ENCODE measurements at regions not wholly inside any gene's neighbourhood (a gene's known extent, or its start where the extent isn't known, plus 50 kb on each side); places are given as distances from the start of the nearest gene placed in this dataset.

GRCh38 chr2:150091846-150092245 lies 395.6 kb downstream of the RND3 start:
- no peak overlapping the region for H3K4me3 ChIP-seq (ENCODE audit: low read length)
- H3K27ac ChIP-seq (ENCODE audit: low read length) = no peak overlapping the region
- no peak overlapping the region for H3K9ac ChIP-seq (ENCODE audit: low read length)
- TF ChIP-seq EZH2phosphoT487 (IDR thresholded peaks at IDR 0.05; ENCODE audit: low read depth) = no peak
- H3K9me3 ChIP-seq (ENCODE audit: insufficient read depth, low read length) = no peaks in the 10 kb centered on the region
- no peaks in the 10 kb centered on the region for H3K4me1 ChIP-seq (ENCODE audit: low read length)
- no peaks in the 10 kb centered on the region for H4K20me1 ChIP-seq (ENCODE audit: insufficient read depth, low read length)
- no peaks in the 10 kb centered on the region for H3K36me3 ChIP-seq (replicated peaks; ENCODE audit: low read depth, low read length)
- no peak overlapping the region for H2AFZ ChIP-seq (ENCODE audit: low read depth, low read length)
- H3K79me2 ChIP-seq (ENCODE audit: low read length) = no peaks in the 10 kb centered on the region
- H3K27me3 ChIP-seq (ENCODE audit: low read depth, low read length) = no peaks in the 10 kb centered on the region
- no peak overlapping the region for H3K4me2 ChIP-seq (ENCODE audit: low read length)

GRCh38 chr2:150090031-150090430 lies 397.4 kb downstream of the RND3 start:
- Histone ChIP-seq H3K27ac (ENCODE audit: low read length) (no peak overlapping the region), H3K4me1 (ENCODE audit: low read length) (no peaks in the 10 kb centered on the region), H3K4me2 (ENCODE audit: low read length) (no peak overlapping the region), H3K36me3 (replicated peaks; ENCODE audit: low read depth, low read length) (no peaks in the 10 kb centered on the region), H3K9ac (ENCODE audit: low read length) (no peak overlapping the region), H3K79me2 (ENCODE audit: low read length) (no peaks in the 10 kb centered on the region), H3K9me3 (ENCODE audit: insufficient read depth, low read length) (no peaks in the 10 kb centered on the region), H2AFZ (ENCODE audit: low read depth, low read length) (no peak overlapping the region), H4K20me1 (ENCODE audit: insufficient read depth, low read length) (no peaks in the 10 kb centered on the region), H3K4me3 (ENCODE audit: low read length) (no peak overlapping the region), H3K27me3 (ENCODE audit: low read depth, low read length) (no peaks in the 10 kb centered on the region)
- TF ChIP-seq EZH2phosphoT487 (IDR thresholded peaks at IDR 0.05; ENCODE audit: low read depth) (no peak), CTCF (IDR thresholded peaks at IDR 0.05; ENCODE audit: low read depth, low read length) (no peak)

GRCh38 chr2:150088538-150088937 lies 398.9 kb downstream of the RND3 start:
- H3K4me1 ChIP-seq (ENCODE audit: low read length) = no peaks in the 10 kb centered on the region
- H3K9ac ChIP-seq (ENCODE audit: low read length) = no peak overlapping the region
- no peaks in the 10 kb centered on the region for H4K20me1 ChIP-seq (ENCODE audit: insufficient read depth, low read length)
- no peak overlapping the region for H3K27ac ChIP-seq (ENCODE audit: low read length)
- no peaks in the 10 kb centered on the region for H3K27me3 ChIP-seq (ENCODE audit: low read depth, low read length)
- no peaks in the 10 kb centered on the region for H3K36me3 ChIP-seq (replicated peaks; ENCODE audit: low read depth, low read length)
- no peaks in the 10 kb centered on the region for H3K9me3 ChIP-seq (ENCODE audit: insufficient read depth, low read length)
- TF ChIP-seq EZH2phosphoT487 (IDR thresholded peaks at IDR 0.05; ENCODE audit: low read depth) (no peak), CTCF (IDR thresholded peaks at IDR 0.05; ENCODE audit: low read depth, low read length) (no peak)
- H2AFZ ChIP-seq (ENCODE audit: low read depth, low read length) = no peak overlapping the region
- H3K4me3 ChIP-seq (ENCODE audit: low read length) = no peak overlapping the region
- no peaks in the 10 kb centered on the region for H3K79me2 ChIP-seq (ENCODE audit: low read length)
- H3K4me2 ChIP-seq (ENCODE audit: low read length) = no peak overlapping the region

GRCh38 chr2:150085478-150085877 lies 402.0 kb downstream of the RND3 start:
- Histone ChIP-seq H3K4me3 (ENCODE audit: low read length) (no peak overlapping the region), H3K9me3 (ENCODE audit: insufficient read depth, low read length) (no peaks in the 10 kb centered on the region), H3K36me3 (replicated peaks; ENCODE audit: low read depth, low read length) (no peaks in the 10 kb centered on the region), H3K27ac (ENCODE audit: low read length) (no peak overlapping the region), H3K4me1 (ENCODE audit: low read length) (no peaks in the 10 kb centered on the region), H3K27me3 (ENCODE audit: low read depth, low read length) (no peaks in the 10 kb centered on the region), H3K4me2 (ENCODE audit: low read length) (no peak overlapping the region), H2AFZ (ENCODE audit: low read depth, low read length) (no peak overlapping the region), H3K9ac (ENCODE audit: low read length) (no peak overlapping the region), H4K20me1 (ENCODE audit: insufficient read depth, low read length) (no peaks in the 10 kb centered on the region), H3K79me2 (ENCODE audit: low read length) (no peaks in the 10 kb centered on the region)
- TF ChIP-seq EZH2phosphoT487 (IDR thresholded peaks at IDR 0.05; ENCODE audit: low read depth) (no peak), CTCF (IDR thresholded peaks at IDR 0.05; ENCODE audit: low read depth, low read length) (no peak)
